Esophagus muscularis mucosa (tissue), 4 donors: ENCODE measurements at regions not wholly inside any gene's neighbourhood (a gene's known extent, or its start where the extent isn't known, plus 50 kb on each side); places are given as distances from the start of the nearest gene placed in this dataset.

ENCODE experiments used
- DNase-seq: peaks from one replicate; pipeline ENCODE4 v3.0.0-alpha.2; 2017; ENCODE audit errors: extremely low spot score
- H3K27ac ChIP-seq, 4 donors: fragments of 200-600 bp; sonication (generic); replicated peaks in 1 of 4; 1 replicate in 3 of 4; 2 replicates in 1 of 4; pipeline ENCODE4 v1.5.1; 2016 to 2019; ENCODE audit warnings: mild to moderate bottlenecking in 1 of 4
- H3K27me3 ChIP-seq, 4 donors: fragments of 200-600 bp; sonication (generic); one replicate each; pipeline versions ENCODE4 v1.5.1 to v1.6.0; 2016 to 2019
- H3K36me3 ChIP-seq, 4 donors: fragments of 200-600 bp; sonication (generic); one replicate each; pipeline ENCODE4 v1.5.1; 2016 to 2019
- H3K4me1 ChIP-seq, 4 donors: fragments of 200-600 bp; sonication (generic); one replicate each; pipeline ENCODE4 v1.5.1; 2016 to 2019
- H3K4me3 ChIP-seq, 4 donors: fragments of 200-600 bp; sonication (generic); 1 replicate in 2 of 4; 2 replicates in 2 of 4; pipeline ENCODE4 v1.5.1; 2016 to 2019; ENCODE audit warnings: mild to moderate bottlenecking in 4 of 4, moderate library complexity in 1 of 4
- H3K9me3 ChIP-seq, 4 donors: fragments of 200-600 bp; sonication (generic); 1 replicate in 3 of 4; 2 replicates in 1 of 4; pipeline ENCODE4 v1.5.1; 2016 to 2019
- EP300 ChIP-seq: sonication (generic); formaldehyde crosslinking; IDR thresholded peaks from one replicate; pipeline ENCODE4 v1.6.1; 2017; ENCODE audit warnings: antibody characterized with exemption
- POLR2A ChIP-seq: fragments of 450-650 bp; IDR thresholded peaks from one replicate; pipeline ENCODE4 v1.6.1; 2017; ENCODE audit warnings: antibody characterized with exemption, moderate library complexity, mild to moderate bottlenecking, low read depth
- POLR2AphosphoS5 ChIP-seq, 2 donors: sonication (generic); formaldehyde crosslinking; IDR thresholded peaks; one replicate each; pipeline ENCODE4 v1.6.1; 2017; ENCODE audit warnings: antibody characterized with exemption in 2 of 2
- WGBS: methylation state at CpG from one replicate; pipeline ENCODE4 v1.1.5; 2018; 5-methylcytosine and 5-hydroxymethylcytosine counted together
- intact Hi-C: fragments of 100-400 bp; cut with DNase I; formaldehyde crosslinking; loops from one replicate; pipeline ENCODE4 v1.15.1; 2023
- TF ChIP-seq, protein P1 (sequence below), 3 experiments: fragments of 200-600 bp in 2 of 3; fragments of 450-650 bp in 1 of 3; sonication (generic) in 2 of 3; IDR thresholded peaks; one replicate each; pipeline ENCODE4 v1.5.1; 2017 to 2019; ENCODE audit warnings: antibody characterized with exemption in 3 of 3, mild to moderate bottlenecking in 2 of 3, moderate library complexity in 1 of 3

- DNase-seq, result no peak
- Histone ChIP-seq H3K27me3 (no peaks in the 10 kb centered on the region), H3K4me3 (no peak overlapping the region), H3K9me3 (peaks cover 0 to 9% (median 3%) of the 10 kb centered on the region in 4 donors), H3K4me1 (no peaks in the 10 kb centered on the region), H3K27ac (no peak overlapping the region), H3K36me3 (peaks cover 0 to 3% (median 0%) of the 10 kb centered on the region in 4 donors)
- WGBS, result 66% methylated on average over 8 of the region's 8 CpGs
- TF ChIP-seq POLR2AphosphoS5 (IDR thresholded peaks at IDR 0.05), result no peak
- TF ChIP-seq, protein P1, sequence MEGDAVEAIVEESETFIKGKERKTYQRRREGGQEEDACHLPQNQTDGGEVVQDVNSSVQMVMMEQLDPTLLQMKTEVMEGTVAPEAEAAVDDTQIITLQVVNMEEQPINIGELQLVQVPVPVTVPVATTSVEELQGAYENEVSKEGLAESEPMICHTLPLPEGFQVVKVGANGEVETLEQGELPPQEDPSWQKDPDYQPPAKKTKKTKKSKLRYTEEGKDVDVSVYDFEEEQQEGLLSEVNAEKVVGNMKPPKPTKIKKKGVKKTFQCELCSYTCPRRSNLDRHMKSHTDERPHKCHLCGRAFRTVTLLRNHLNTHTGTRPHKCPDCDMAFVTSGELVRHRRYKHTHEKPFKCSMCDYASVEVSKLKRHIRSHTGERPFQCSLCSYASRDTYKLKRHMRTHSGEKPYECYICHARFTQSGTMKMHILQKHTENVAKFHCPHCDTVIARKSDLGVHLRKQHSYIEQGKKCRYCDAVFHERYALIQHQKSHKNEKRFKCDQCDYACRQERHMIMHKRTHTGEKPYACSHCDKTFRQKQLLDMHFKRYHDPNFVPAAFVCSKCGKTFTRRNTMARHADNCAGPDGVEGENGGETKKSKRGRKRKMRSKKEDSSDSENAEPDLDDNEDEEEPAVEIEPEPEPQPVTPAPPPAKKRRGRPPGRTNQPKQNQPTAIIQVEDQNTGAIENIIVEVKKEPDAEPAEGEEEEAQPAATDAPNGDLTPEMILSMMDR (IDR thresholded peaks at IDR 0.05), result no peak
- TF ChIP-seq POLR2A, result no peak
- no peak for TF ChIP-seq EP300
- intact Hi-C loops, result no loop called here
Observed at GRCh38 chr4:4599481-4600275, 57.8 kb upstream of the STX18 start.

GRCh38 chr4:4598851-4599411, 57.1 kb upstream of the STX18 start:
- intact Hi-C loops, result no loop called here
- H3K27ac ChIP-seq, result no peak overlapping the region
- TF ChIP-seq POLR2A, result no peak
- no peak for TF ChIP-seq POLR2AphosphoS5 (IDR thresholded peaks at IDR 0.05)
- TF ChIP-seq EP300, result no peak
- TF ChIP-seq, protein P1 (IDR thresholded peaks at IDR 0.05), result no peak
- no peaks in the 10 kb centered on the region for H3K27me3 ChIP-seq
- H3K36me3 ChIP-seq, result peaks cover 0 to 3% (median 0%) of the 10 kb centered on the region in 4 donors
- H3K4me3 ChIP-seq, result no peak overlapping the region
- no peak for DNase-seq
- peaks cover 0 to 15% (median 3%) of the 10 kb centered on the region in 4 donors for H3K9me3 ChIP-seq
- WGBS, result 76% methylated on average over 9 of the region's 9 CpGs
- no peaks in the 10 kb centered on the region for H3K4me1 ChIP-seq

DNA sequence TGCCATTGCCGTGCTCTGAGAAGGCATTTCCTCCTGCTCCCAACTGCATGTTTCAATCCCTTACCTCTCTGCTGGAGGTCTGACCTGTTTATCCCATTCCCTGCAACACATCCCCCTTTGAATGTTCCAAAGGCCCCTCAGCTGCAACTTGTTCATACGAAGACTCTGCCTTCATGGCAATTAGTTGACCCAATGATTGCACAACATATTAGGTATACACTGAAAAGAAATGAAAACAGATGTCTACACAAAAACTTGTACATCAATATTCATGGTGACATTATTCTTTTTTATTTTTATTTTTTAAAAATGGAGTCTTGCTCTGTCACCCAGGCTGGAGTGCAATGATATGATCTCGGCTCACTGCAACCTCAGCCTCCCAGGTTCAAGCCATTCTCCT, 54.9 kb upstream of the STX18 start:
- Histone ChIP-seq H3K27me3 (no peaks in the 10 kb centered on the region), H3K36me3 (peaks cover 0 to 3% (median 0%) of the 10 kb centered on the region in 4 donors), H3K27ac (no peak overlapping the region), H3K4me1 (no peaks in the 10 kb centered on the region), H3K4me3 (no peak overlapping the region), H3K9me3 (peaks cover 0 to 19% (median 3%) of the 10 kb centered on the region in 4 donors)
- intact Hi-C loops, result no loop called here
- TF ChIP-seq POLR2AphosphoS5 (IDR thresholded peaks at IDR 0.05) (no peak), EP300 (no peak)
- TF ChIP-seq, protein P1 (IDR thresholded peaks at IDR 0.05), result no peak
- no peak for DNase-seq
- WGBS, result 88% methylated on average over 3 of the region's 3 CpGs

- Histone ChIP-seq H3K9me3 (peaks cover 0 to 19% (median 3%) of the 10 kb centered on the region in 4 donors), H3K4me1 (no peaks in the 10 kb centered on the region), H3K27me3 (no peaks in the 10 kb centered on the region), H3K36me3 (peaks cover 0 to 3% (median 0%) of the 10 kb centered on the region in 4 donors), H3K4me3 (no peak overlapping the region), H3K27ac (no peak overlapping the region)
- no peak for TF ChIP-seq POLR2AphosphoS5 (IDR thresholded peaks at IDR 0.05)
- TF ChIP-seq, protein P1 (IDR thresholded peaks at IDR 0.05), result no peak
- no peak for TF ChIP-seq POLR2A
- no peak for TF ChIP-seq EP300
- WGBS, result 75% methylated on average over 1 of the region's 1 CpG
- intact Hi-C loops, result no loop called here
- no peak for DNase-seq
Observed at GRCh38 chr4:4595252-4595651, 53.4 kb upstream of the STX18 start.
